HG03457 (cell line): ENCODE measurements at regions not wholly inside any gene's neighbourhood (a gene's known extent, or its start where the extent isn't known, plus 50 kb on each side); places are given as distances from the start of the nearest gene placed in this dataset.
"Not testable (repeated sequence)": the region's sequence is repeated elsewhere in the genome, so short reads cannot be mapped to it uniquely, and the experiment has no call there.

Experiments used
- ATAC-seq: cut with Tn5 transposase; IDR thresholded peaks from one replicate; pipeline ENCODE4 v1.9.1; 2021; ENCODE audit warnings: moderate number of reproducible peaks; ENCODE audit not compliant: unreplicated experiment

GRCh38 chr17:15802917-15803316 is 70.8 kb downstream of the TBC1D26 start:
- ATAC-seq: not testable (repeated sequence)

- not testable (repeated sequence) for ATAC-seq
Measured at GRCh38 chr17:15806825-15807224, 74.7 kb downstream of the TBC1D26 start.

- ATAC-seq: not testable (repeated sequence)
Measured at GRCh38 chr17:15813388-15813787, 81.3 kb downstream of the TBC1D26 start.

- not testable (repeated sequence) for ATAC-seq
Measured at GRCh38 chr17:15814003-15814402, 81.9 kb downstream of the TBC1D26 start.

GRCh38 chr17:15817861-15818260 is 85.8 kb downstream of the TBC1D26 start:
- ATAC-seq: not testable (repeated sequence)

GRCh38 chr17:15822280-15822679 is 90.2 kb downstream of the TBC1D26 start:
- not testable (repeated sequence) for ATAC-seq

GRCh38 chr17:15828727-15829314 is 96.7 kb downstream of the TBC1D26 start:
- ATAC-seq: not testable (repeated sequence)

GRCh38 chr17:15830221-15830620 is 98.1 kb downstream of the TBC1D26 start:
- ATAC-seq: not testable (repeated sequence)

GRCh38 chr17:15831182-15831581 is 99.1 kb downstream of the TBC1D26 start:
- ATAC-seq: peak; percentile 76

- not testable (repeated sequence) for ATAC-seq
Measured at GRCh38 chr17:15832921-15833480, 100.9 kb downstream of the TBC1D26 start.

- not testable (repeated sequence) for ATAC-seq
Measured at GRCh38 chr17:15833890-15834289, 101.8 kb downstream of the TBC1D26 start.

- not testable (repeated sequence) for ATAC-seq
Measured at GRCh38 chr17:15835481-15835880, 103.4 kb downstream of the TBC1D26 start.

- not testable (repeated sequence) for ATAC-seq
Measured at GRCh38 chr17:15836249-15836982, 104.3 kb downstream of the TBC1D26 start.

- ATAC-seq: not testable (repeated sequence)
Measured at GRCh38 chr17:15836991-15837390, 104.9 kb downstream of the TBC1D26 start.

- ATAC-seq: not testable (repeated sequence)
Measured at GRCh38 chr17:15847447-15848229, 97.3 kb upstream of the ADORA2B start.

- not testable (repeated sequence) for ATAC-seq
Measured at GRCh38 chr17:15849054-15849453, 95.9 kb upstream of the ADORA2B start.

GRCh38 chr17:15850071-15850470 is 94.9 kb upstream of the ADORA2B start:
- ATAC-seq: not testable (repeated sequence)

GRCh38 chr17:15850687-15851086 is 94.2 kb upstream of the ADORA2B start:
- ATAC-seq: not testable (repeated sequence)

- not testable (repeated sequence) for ATAC-seq
Measured at GRCh38 chr17:15852863-15853262, 92.1 kb upstream of the ADORA2B start.

- not testable (repeated sequence) for ATAC-seq
Measured at GRCh38 chr17:15856191-15856590, 88.7 kb upstream of the ADORA2B start.

GRCh38 chr17:15856745-15857144 is 88.2 kb upstream of the ADORA2B start:
- not testable (repeated sequence) for ATAC-seq
